Left colon (tissue), 2 donors: ENCODE measurements at regions not wholly inside any gene's neighbourhood (a gene's known extent, or its start where the extent isn't known, plus 50 kb on each side); places are given as distances from the start of the nearest gene placed in this dataset.
A peak's percentile ranks its signal among the peaks of the same experiment; 100 is the strongest.
"Not testable (repeated sequence)": the region's sequence is repeated elsewhere in the genome, so short reads cannot be mapped to it uniquely, and the experiment has no call there.

Experiments used
- ATAC-seq: fragments of 200-7000 bp; cut with Tn5 transposase; one replicate; pipeline ENCODE4 v1.9.1; 2020; ENCODE audit warnings: mild to moderate bottlenecking, moderate library complexity
- DNase-seq, 2 donors: peaks; one replicate each; pipeline ENCODE4 v3.0.0-alpha.2; 2020
- intact Hi-C, 2 donors: fragments of 100-400 bp; cut with DNase I in 1 of 2; cut with micrococcal nuclease in 1 of 2; formaldehyde crosslinking; loops; one replicate each; pipeline versions ENCODE4 v1.11.2 to v1.14.0; 2022; cut with DNase I, micrococcal nuclease
- donor health status: DM: no; HTN: no; CAD: no.
- donor health status: DM: yes; HTN: yes; CAD: no.

GRCh38 chr13:69649063-69649392 lies 458.6 kb upstream of the ATXN8OS start:
- ATAC-seq (no peak), DNase-seq (no peak)
- intact Hi-C loops = no loop called here

GRCh38 chr13:69648340-69649062 lies 459.1 kb upstream of the ATXN8OS start:
- intact Hi-C loops = no loop called here
- DNase-seq = no peak
- ATAC-seq = no peak

GRCh38 chr13:69644447-69644846 lies 463.2 kb upstream of the ATXN8OS start:
- no peak for ATAC-seq
- intact Hi-C loops = no loop called here
- DNase-seq = no peak

- intact Hi-C loops = no loop called here
- DNase-seq (no peak), ATAC-seq (no peak)
Measured at GRCh38 chr13:69641773-69642172, 465.9 kb upstream of the ATXN8OS start.

GRCh38 chr13:69633044-69633443 lies 474.6 kb upstream of the ATXN8OS start:
- intact Hi-C loops = no loop called here
- ATAC-seq = no peak
- no peak for DNase-seq

- ATAC-seq = no peak
- no peak for DNase-seq
- intact Hi-C loops = no loop called here
Measured at GRCh38 chr13:69623973-69624372, 483.7 kb upstream of the ATXN8OS start.

GRCh38 chr13:69619651-69620050 lies 488.0 kb upstream of the ATXN8OS start:
- ATAC-seq (no peak), DNase-seq (no peak)
- intact Hi-C loops = no loop called here

- DNase-seq (no peak), ATAC-seq (no peak)
- intact Hi-C loops = no loop called here
Measured at GRCh38 chr13:69618838-69619237, 488.8 kb upstream of the ATXN8OS start.

- intact Hi-C loops = no loop called here
- ATAC-seq = no peak
- DNase-seq = no peak
Measured at GRCh38 chr13:69618393-69618792, 489.2 kb upstream of the ATXN8OS start.

GRCh38 chr13:69617587-69617986 lies 490.0 kb upstream of the ATXN8OS start:
- intact Hi-C loops = no loop called here
- no peak for DNase-seq
- no peak for ATAC-seq

- ATAC-seq (no peak), DNase-seq (no peak)
- intact Hi-C loops = no loop called here
Measured at GRCh38 chr13:69616396-69616795, 491.2 kb upstream of the ATXN8OS start.

- ATAC-seq, DNase-seq, intact Hi-C loops: not testable (repeated sequence)
Measured at GRCh38 chr13:69615055-69615454, 492.6 kb upstream of the ATXN8OS start.

GRCh38 chr13:69604698-69605097 lies 502.9 kb upstream of the ATXN8OS start:
- ATAC-seq = no peak
- intact Hi-C loops = no loop called here
- no peak for DNase-seq

GRCh38 chr13:69603144-69603853 lies 504.3 kb upstream of the ATXN8OS start:
- ATAC-seq (no peak), DNase-seq (no peak)
- intact Hi-C loops = no loop called here

- intact Hi-C loops = no loop called here
- ATAC-seq (no peak), DNase-seq (no peak)
Measured at GRCh38 chr13:69601661-69602060, 506.0 kb upstream of the ATXN8OS start.

GRCh38 chr13:69600811-69601210 lies 506.8 kb upstream of the ATXN8OS start:
- intact Hi-C loops = no loop called here
- ATAC-seq (no peak), DNase-seq (no peak)

- ATAC-seq (no peak), DNase-seq (no peak)
- intact Hi-C loops = no loop called here
Measured at GRCh38 chr13:69597088-69597487, 510.5 kb upstream of the ATXN8OS start.

GRCh38 chr13:69595181-69595580 lies 512.4 kb upstream of the ATXN8OS start:
- DNase-seq = no peak
- ATAC-seq = peak; percentile 82
- intact Hi-C loops = no loop called here

GRCh38 chr13:69591437-69591836 lies 516.2 kb upstream of the ATXN8OS start:
- intact Hi-C loops = no loop called here
- ATAC-seq (no peak), DNase-seq (no peak)

GRCh38 chr13:69589531-69590235 lies 517.9 kb upstream of the ATXN8OS start:
- DNase-seq (no peak), ATAC-seq (no peak)
- intact Hi-C loops = no loop called here
